KMS-11 (cell line): ENCODE measurements at regions not wholly inside any gene's neighbourhood (a gene's known extent, or its start where the extent isn't known, plus 50 kb on each side); places are given as distances from the start of the nearest gene placed in this dataset.

ENCODE experiments used
- H2AFZ ChIP-seq: fragments of 200-600 bp; sonication (generic); 2 replicates; pipeline ENCODE4 v1.6.1; 2016; ENCODE audit warnings: antibody characterized with exemption, mixed run types, low read depth
- H3K27ac ChIP-seq: fragments of 200-600 bp; sonication (generic); 2 replicates; pipeline ENCODE4 v1.6.1; 2016; ENCODE audit warnings: mild to moderate bottlenecking, mixed run types
- H3K27me3 ChIP-seq: fragments of 200-600 bp; sonication (generic); 2 replicates; pipeline ENCODE4 v1.6.1; 2017; ENCODE audit warnings: mild to moderate bottlenecking, low read depth, mixed run types, moderate library complexity; ENCODE audit not compliant: insufficient read depth
- H3K36me3 ChIP-seq: fragments of 200-600 bp; sonication (generic); 2 replicates; pipeline ENCODE4 v1.6.1; 2017; ENCODE audit warnings: mild to moderate bottlenecking, mixed run types; ENCODE audit not compliant: insufficient read depth
- H3K4me1 ChIP-seq: fragments of 200-600 bp; sonication (generic); 2 replicates; pipeline ENCODE4 v1.6.1; 2016; ENCODE audit warnings: mild to moderate bottlenecking, low read depth, mixed run types; ENCODE audit not compliant: poor library complexity, severe bottlenecking
- H3K4me2 ChIP-seq: fragments of 200-600 bp; sonication (generic); 2 replicates; pipeline ENCODE4 v1.7.0; 2016; ENCODE audit warnings: mild to moderate bottlenecking, mixed run types
- H3K4me3 ChIP-seq: fragments of 200-600 bp; sonication (generic); IDR thresholded peaks from 2 replicates; pipeline ENCODE4 v1.6.1; 2017; ENCODE audit warnings: low read depth, low read length, mixed read lengths; ENCODE audit not compliant: insufficient read depth
- H3K79me2 ChIP-seq: fragments of 200-600 bp; sonication (generic); 2 replicates; pipeline ENCODE4 v1.6.1; 2016; ENCODE audit warnings: low read depth, mixed run types; ENCODE audit not compliant: insufficient read depth
- H3K9ac ChIP-seq: fragments of 200-600 bp; sonication (generic); 2 replicates; pipeline ENCODE4 v1.6.1; 2016; ENCODE audit warnings: mild to moderate bottlenecking, mixed run types
- H4K20me1 ChIP-seq: fragments of 200-600 bp; sonication (generic); 2 replicates; pipeline ENCODE4 v1.6.1; 2016; ENCODE audit warnings: mild to moderate bottlenecking, mixed run types; ENCODE audit not compliant: insufficient read depth
- TF ChIP-seq, protein P1 (sequence below): fragments of 200-600 bp; sonication (generic); conservative IDR thresholded peaks from 2 replicates; pipeline ENCODE4 v1.6.1; 2017; ENCODE audit warnings: low read depth, mild to moderate bottlenecking, antibody characterized with exemption, low read length, moderate library complexity, mixed read lengths

DNA sequence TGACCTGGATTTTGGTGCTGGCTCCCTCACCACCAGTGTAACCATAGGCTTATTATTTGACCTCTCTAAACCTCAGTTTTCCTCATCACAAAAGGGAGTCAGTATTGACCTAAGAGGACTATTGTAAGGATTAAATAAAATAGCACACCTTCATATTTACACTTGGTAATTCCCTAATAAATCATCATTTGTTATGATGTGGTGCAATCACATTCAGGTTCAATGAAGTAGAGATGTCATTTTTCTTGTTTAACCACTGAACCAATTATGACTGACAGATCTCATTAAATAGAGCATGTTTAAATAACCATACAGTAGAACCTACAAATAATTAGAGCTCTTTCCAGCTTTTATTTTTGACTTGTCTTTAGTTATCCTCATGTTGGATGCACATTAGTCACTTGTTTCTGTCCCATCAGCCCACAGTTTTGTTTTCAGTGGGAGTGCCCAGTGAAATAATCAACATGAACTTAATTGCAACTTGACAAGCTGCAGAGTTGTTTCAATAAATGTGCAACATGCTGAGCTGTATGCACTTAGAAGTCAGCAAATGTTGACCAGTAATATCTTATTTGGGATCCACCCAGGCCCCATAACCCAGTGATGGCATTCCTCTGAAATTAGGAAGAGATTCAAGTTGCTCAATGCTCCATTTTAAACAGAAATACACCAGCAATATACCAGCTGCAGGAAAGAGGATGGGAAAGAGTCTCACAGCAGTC is 451.7 kb upstream of the MARCKS start:
- H3K79me2 ChIP-seq = no peaks in the 10 kb centered on the region
- H3K4me2 ChIP-seq = no peak overlapping the region
- no peak overlapping the region for H3K4me3 ChIP-seq
- no peak overlapping the region for H2AFZ ChIP-seq
- no peaks in the 10 kb centered on the region for H3K27me3 ChIP-seq
- no peaks in the 10 kb centered on the region for H3K4me1 ChIP-seq
- H3K9ac ChIP-seq = no peak overlapping the region
- H3K36me3 ChIP-seq = no peaks in the 10 kb centered on the region
- H4K20me1 ChIP-seq = no peaks in the 10 kb centered on the region
- H3K27ac ChIP-seq = no peak overlapping the region
- TF ChIP-seq, protein P1, sequence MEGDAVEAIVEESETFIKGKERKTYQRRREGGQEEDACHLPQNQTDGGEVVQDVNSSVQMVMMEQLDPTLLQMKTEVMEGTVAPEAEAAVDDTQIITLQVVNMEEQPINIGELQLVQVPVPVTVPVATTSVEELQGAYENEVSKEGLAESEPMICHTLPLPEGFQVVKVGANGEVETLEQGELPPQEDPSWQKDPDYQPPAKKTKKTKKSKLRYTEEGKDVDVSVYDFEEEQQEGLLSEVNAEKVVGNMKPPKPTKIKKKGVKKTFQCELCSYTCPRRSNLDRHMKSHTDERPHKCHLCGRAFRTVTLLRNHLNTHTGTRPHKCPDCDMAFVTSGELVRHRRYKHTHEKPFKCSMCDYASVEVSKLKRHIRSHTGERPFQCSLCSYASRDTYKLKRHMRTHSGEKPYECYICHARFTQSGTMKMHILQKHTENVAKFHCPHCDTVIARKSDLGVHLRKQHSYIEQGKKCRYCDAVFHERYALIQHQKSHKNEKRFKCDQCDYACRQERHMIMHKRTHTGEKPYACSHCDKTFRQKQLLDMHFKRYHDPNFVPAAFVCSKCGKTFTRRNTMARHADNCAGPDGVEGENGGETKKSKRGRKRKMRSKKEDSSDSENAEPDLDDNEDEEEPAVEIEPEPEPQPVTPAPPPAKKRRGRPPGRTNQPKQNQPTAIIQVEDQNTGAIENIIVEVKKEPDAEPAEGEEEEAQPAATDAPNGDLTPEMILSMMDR = no peak

DNA sequence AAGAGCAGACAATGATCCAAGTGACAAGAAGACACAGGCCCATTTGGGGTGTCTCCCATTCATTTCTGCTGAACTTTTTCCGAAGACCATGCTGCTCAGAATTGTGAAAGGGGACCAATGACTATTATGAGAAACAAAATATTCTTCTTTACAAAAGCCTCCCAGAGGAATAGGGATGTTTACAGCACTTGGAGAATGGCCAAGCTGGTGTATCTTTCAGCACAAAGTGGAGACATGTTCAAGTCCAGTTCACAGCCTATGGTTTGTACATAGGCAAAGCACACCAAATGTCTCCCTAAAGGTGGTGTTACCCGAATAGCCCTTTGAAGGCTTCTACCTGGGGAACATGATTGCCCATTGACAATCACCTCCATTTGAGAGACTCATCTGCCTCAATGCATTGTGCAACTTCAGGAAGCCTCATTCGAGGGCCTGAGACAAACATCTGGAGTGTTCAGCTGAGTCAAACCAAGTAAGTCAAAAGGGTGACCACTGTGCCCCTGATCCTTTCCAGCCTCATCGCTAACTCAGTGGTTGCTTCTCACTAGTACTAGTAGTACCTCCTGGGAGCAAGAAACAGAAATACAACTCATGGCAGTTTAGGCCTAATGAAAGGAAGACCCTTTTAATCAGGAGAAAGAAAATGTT is 451.0 kb upstream of the MARCKS start:
- Histone ChIP-seq H3K27ac (no peak overlapping the region), H3K79me2 (no peaks in the 10 kb centered on the region), H3K27me3 (no peaks in the 10 kb centered on the region), H3K9ac (no peak overlapping the region), H3K36me3 (no peaks in the 10 kb centered on the region), H4K20me1 (no peaks in the 10 kb centered on the region), H2AFZ (no peak overlapping the region), H3K4me2 (no peak overlapping the region), H3K4me1 (no peaks in the 10 kb centered on the region), H3K4me3 (no peak overlapping the region)
- TF ChIP-seq, protein P1 = no peak

GRCh38 chr6:113411011-113411410 is 446.1 kb upstream of the MARCKS start:
- H3K9ac ChIP-seq = no peak overlapping the region
- H4K20me1 ChIP-seq = no peaks in the 10 kb centered on the region
- no peaks in the 10 kb centered on the region for H3K79me2 ChIP-seq
- no peak overlapping the region for H3K27ac ChIP-seq
- TF ChIP-seq, protein P1 = no peak
- no peaks in the 10 kb centered on the region for H3K36me3 ChIP-seq
- no peak overlapping the region for H3K4me2 ChIP-seq
- no peak overlapping the region for H3K4me3 ChIP-seq
- no peaks in the 10 kb centered on the region for H3K27me3 ChIP-seq
- no peak overlapping the region for H2AFZ ChIP-seq
- H3K4me1 ChIP-seq = no peaks in the 10 kb centered on the region

GRCh38 chr6:113412589-113413357 is 444.4 kb upstream of the MARCKS start:
- H3K9ac ChIP-seq = no peak overlapping the region
- H3K4me1 ChIP-seq = no peaks in the 10 kb centered on the region
- no peak overlapping the region for H3K4me3 ChIP-seq
- H2AFZ ChIP-seq = no peak overlapping the region
- H4K20me1 ChIP-seq = no peaks in the 10 kb centered on the region
- TF ChIP-seq, protein P1 = no peak
- no peaks in the 10 kb centered on the region for H3K27me3 ChIP-seq
- no peaks in the 10 kb centered on the region for H3K79me2 ChIP-seq
- no peaks in the 10 kb centered on the region for H3K36me3 ChIP-seq
- H3K4me2 ChIP-seq = no peak overlapping the region
- H3K27ac ChIP-seq = no peak overlapping the region
